Keratinocyte (primary cell): ENCODE measurements at regions not wholly inside any gene's neighbourhood (a gene's known extent, or its start where the extent isn't known, plus 50 kb on each side); places are given as distances from the start of the nearest gene placed in this dataset.

ENCODE experiments used
- EZH2 ChIP-seq: IDR thresholded peaks from one replicate; pipeline ENCODE4 v1.6.1; 2012; ENCODE audit warnings: inconsistent platforms, mild to moderate bottlenecking, low read length, moderate library complexity
- TF ChIP-seq, protein P1 (sequence below), 3 experiments: IDR thresholded peaks in 1 of 3; conservative IDR thresholded peaks in 1 of 3; optimal IDR thresholded peaks in 1 of 3; 2 replicates in 2 of 3; 3 replicates in 1 of 3; pipeline versions ENCODE3 to v1.5.1; 2011; ENCODE audit warnings: low read length in 3 of 3, mild to moderate bottlenecking in 3 of 3, moderate library complexity in 2 of 3, control low read depth in 1 of 3, inconsistent platforms in 1 of 3; ENCODE audit not compliant: insufficient read depth in 2 of 3; ENCODE audit errors: extremely low read depth in 1 of 3

DNA sequence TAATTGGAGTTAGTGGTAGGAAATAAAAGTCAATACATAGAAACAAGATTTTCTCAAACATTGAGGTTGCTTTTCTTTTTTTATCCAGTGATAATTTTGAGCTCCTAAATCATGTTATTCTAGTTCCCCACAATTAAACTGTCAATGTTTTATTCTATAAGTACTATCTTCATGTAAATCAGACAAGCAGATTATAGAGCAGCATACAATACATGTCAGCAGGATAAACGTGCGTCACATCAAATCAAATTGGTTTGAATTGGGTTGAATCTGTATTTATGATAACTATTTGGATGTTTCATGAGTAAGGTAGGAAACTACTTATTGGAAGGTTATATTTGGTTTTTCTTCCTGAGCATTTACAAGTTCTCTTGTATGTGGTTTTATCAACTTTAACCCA is 2028.7 kb downstream of the NCAM2 start:
- TF ChIP-seq, protein P1, sequence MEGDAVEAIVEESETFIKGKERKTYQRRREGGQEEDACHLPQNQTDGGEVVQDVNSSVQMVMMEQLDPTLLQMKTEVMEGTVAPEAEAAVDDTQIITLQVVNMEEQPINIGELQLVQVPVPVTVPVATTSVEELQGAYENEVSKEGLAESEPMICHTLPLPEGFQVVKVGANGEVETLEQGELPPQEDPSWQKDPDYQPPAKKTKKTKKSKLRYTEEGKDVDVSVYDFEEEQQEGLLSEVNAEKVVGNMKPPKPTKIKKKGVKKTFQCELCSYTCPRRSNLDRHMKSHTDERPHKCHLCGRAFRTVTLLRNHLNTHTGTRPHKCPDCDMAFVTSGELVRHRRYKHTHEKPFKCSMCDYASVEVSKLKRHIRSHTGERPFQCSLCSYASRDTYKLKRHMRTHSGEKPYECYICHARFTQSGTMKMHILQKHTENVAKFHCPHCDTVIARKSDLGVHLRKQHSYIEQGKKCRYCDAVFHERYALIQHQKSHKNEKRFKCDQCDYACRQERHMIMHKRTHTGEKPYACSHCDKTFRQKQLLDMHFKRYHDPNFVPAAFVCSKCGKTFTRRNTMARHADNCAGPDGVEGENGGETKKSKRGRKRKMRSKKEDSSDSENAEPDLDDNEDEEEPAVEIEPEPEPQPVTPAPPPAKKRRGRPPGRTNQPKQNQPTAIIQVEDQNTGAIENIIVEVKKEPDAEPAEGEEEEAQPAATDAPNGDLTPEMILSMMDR (optimal IDR thresholded peaks at IDR 0.05 in 1 of 3, IDR thresholded peaks at IDR 0.05 in 1 of 3, conservative IDR thresholded peaks at IDR 0.05 in 1 of 3; ENCODE audit: extremely low read depth in 1 of 3, insufficient read depth in 2 of 3, low read length in 3 of 3) = no peak
- no peak for TF ChIP-seq EZH2
